HK-2 (cell line): ENCODE measurements at regions not wholly inside any gene's neighbourhood (a gene's known extent, or its start where the extent isn't known, plus 50 kb on each side); places are given as distances from the start of the nearest gene placed in this dataset.

Experiments used
- DNase-seq: peaks from one replicate; pipeline ENCODE4 v3.0.0-alpha.2; 2018; ENCODE audit not compliant: unreplicated experiment

- no peak for DNase-seq
These were observed 115.7 kb upstream of the RALGAPA2 start for GRCh38 chr20:20827992-20828597.

DNA sequence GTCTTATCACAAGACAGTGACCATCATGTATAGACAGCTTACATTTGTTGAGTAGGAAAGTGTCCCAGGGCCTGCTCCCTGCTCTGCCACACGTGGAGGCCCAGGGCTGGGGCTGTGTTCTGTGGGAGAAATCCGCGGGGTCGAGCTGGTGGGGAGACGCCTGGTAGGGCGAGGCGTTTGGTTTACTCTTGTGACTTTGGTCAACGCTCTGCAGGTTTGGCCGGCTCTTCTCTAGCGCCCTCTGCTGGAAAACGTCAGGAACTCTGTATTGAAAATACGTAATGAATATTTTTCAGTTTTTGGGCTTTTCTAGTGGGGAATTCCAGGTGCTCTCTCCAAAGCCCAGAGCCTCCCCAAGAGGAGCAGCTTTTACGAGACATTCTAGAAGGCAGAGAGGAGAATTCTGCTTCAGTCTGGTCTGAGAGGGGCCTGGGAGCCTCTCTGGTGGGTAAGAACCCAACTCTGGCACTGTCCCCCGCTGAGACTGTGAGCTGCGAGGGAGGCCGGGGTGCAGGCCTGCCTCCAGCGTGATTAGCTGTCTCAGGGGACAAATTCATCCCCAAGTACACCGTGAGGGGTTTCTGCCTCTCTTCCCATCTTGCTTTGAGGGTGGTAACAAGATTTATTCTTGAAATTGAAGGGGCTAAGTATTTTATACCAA, 112.6 kb upstream of the RALGAPA2 start:
- peak; percentile 54 for DNase-seq

- no peak for DNase-seq
These were observed 111.0 kb upstream of the RALGAPA2 start for GRCh38 chr20:20823476-20823881.

DNA sequence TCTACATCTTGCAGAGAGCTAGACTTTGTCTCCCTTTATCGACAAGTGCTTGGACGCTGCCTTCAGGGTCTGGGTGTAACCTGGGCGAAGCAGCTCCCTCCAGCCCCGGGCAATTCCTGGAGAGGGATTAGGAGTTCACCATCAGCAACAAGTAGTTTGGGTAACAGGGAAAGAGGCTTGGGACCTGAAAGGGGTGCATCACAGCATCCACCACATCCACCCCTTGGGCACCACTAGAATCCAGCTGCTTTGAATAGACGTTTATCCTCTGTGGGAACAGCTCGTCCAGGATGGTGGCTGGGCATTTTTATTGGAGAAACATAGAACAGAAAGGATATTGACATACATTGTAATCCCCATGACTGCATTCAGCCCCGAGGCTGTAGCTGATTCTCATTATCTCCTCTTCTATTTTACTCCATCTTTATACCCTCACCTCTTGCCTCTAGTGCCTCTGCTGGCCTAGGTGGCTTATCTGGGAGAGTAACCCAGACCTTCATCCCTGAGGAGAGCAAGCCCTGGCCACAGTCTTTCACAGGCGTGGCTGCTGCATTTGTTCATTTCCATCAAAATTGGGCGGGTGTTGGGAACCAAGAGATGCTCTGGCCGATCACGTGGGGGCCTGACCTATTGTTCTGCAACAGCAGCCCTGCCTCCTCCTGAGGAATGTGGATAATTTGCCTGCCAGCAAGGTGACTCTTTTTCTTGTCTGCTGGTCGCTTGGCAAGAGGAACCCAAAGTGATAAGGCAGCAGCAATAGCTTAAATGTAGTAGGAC, 109.2 kb upstream of the RALGAPA2 start:
- DNase-seq: no peak

- no peak for DNase-seq
These were observed 108.5 kb upstream of the RALGAPA2 start for GRCh38 chr20:20820785-20821483.

GRCh38 chr20:20820104-20820503, 107.7 kb upstream of the RALGAPA2 start:
- DNase-seq: no peak

DNA sequence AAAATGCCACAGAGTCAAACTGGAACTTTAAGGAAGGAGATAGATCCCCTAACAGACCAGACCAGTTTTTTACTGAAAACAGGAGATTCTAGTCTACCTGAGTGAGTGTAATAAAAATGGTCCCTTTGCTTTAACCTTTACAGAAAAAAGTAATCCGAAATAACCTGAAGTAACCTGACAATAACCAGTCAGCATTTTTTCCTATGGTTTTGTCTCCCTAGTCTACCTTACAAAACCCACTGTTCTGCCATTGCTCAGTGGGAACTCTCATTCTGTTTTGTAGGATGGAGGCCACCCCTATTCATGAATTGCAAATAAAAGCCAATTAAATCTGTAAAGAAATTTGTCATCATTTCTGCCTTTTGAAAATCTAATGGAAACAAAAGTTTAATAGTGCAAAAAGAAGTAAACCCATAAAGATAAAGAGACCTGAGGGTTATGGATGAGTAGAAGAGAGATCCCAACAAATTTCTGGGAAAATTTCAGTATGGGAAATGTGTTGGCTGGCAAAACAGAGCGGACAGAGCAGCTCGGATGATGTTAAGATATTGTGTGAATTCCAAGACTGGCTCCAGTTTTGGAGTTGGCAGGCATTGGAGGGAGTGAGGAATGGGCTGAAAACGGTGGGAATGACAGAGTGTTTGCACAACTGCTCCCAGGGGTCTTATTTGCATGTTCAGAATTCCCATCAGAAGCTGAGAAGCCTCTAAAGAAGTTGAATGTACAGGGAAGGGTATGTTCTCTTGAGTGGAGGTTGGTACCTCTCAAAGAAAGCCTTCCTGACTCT, 104.7 kb upstream of the RALGAPA2 start:
- no peak for DNase-seq

- no peak for DNase-seq
These were observed 103.4 kb upstream of the RALGAPA2 start for GRCh38 chr20:20815711-20816455.

GRCh38 chr20:20814685-20815084, 102.2 kb upstream of the RALGAPA2 start:
- peak; percentile 7 for DNase-seq

GRCh38 chr20:20812136-20812535, 99.7 kb upstream of the RALGAPA2 start:
- DNase-seq: no peak

GRCh38 chr20:20808016-20808415, 95.6 kb upstream of the RALGAPA2 start:
- DNase-seq: no peak

DNA sequence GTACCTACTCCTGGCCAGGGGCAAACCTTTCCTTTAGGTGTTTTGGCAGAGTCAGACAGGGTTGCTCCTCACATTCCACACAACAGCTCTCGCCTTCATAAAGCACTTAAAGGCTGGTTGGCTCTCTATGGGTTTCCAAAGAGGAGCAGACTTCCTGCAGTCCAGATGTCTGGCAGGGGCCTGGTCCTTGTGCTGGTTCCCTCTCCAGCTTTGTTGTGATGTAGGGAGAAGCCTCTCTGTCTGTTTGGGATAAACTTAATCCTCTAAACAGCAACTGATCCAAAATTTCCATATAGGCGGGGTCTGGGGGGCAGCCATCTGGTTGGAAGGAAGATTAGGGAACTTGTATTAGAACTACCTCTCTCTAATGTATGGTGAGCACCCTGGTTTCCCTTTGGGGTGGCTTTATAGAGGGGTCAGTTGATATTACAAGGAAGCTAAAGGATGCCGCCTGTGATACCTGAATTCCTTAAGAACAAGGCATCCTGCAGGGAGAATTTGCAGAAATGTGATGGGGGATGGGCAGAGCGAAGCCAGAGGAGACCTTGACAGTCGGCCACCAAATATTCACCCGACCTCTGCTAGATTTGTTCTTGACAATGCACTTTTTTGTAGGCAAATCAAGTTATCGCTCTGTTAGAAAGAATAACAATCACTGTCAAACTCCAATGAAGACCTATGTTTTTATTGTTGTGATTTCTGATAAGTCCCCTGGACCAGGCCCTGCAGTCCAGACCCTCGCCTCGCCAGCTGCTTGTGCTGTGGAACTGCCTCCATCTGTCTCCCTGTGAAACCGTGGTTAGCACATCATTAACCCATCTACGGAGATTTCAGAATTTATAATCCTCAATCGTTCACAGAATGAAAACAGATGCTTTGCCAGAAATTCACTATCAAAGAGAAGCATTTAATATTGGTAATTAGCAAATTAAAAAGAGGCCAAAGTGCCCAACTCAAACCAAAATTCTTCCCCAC, 94.0 kb upstream of the RALGAPA2 start:
- no peak for DNase-seq

DNA sequence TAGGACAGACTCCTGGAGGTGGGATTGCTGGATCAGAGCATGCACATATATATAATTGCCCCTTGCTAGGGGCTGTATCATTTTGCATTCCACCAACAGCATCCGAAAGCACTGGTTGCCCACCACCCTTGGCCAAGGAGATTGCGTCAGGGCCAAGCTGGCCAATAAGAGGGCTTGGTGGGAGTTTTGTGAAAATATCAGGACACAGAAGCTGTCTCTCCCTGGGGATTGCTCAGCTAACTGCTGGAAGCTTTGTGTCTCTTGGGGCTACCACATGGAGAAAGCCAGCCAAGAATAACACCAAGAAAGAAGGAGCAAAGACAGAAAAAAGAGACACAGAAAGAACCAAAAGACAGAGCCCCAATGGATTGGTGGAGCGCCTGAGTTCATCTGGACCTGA, 90.6 kb upstream of the RALGAPA2 start:
- DNase-seq: no peak

GRCh38 chr20:20802328-20802727, 89.9 kb upstream of the RALGAPA2 start:
- DNase-seq: no peak

DNA sequence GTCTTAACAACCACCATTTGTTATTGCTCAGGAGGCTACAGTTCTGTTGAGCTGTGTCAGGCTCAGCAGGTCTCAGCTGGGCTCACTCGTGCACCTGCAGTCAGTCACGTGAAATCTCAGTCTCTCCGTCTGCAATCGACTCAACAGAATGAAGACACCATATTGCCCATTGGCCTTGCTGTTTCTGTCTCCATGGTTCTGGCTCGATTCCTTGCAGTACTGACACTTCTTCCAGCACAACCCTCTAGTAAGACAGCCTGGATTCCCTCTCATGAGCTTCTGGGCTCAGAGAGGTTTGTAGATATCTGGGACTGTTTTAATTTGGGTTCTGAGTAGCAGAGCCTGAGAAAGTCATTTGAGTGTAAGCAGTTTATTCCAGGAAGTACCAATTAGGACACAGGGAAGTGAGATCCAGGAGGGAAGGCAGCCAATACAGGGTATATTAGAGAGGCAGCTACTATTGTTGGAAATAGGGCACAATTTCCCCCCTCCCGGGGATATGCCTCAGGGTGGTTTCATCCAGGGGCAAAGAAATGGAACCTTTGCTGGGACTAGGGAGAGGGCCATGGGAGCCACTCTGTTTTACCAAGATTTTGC, 87.4 kb upstream of the RALGAPA2 start:
- DNase-seq: no peak

- DNase-seq: no peak
These were observed 85.3 kb upstream of the RALGAPA2 start for GRCh38 chr20:20797521-20798310.

- no peak for DNase-seq
These were observed 84.5 kb upstream of the RALGAPA2 start for GRCh38 chr20:20796766-20797440.

- DNase-seq: no peak
These were observed 83.3 kb upstream of the RALGAPA2 start for GRCh38 chr20:20795721-20796120.
